ENCODE measurements at regions not wholly inside any gene's neighbourhood (a gene's known extent, or its start where the extent isn't known, plus 50 kb on each side); places are given as distances from the start of the nearest gene placed in this dataset.

DNA sequence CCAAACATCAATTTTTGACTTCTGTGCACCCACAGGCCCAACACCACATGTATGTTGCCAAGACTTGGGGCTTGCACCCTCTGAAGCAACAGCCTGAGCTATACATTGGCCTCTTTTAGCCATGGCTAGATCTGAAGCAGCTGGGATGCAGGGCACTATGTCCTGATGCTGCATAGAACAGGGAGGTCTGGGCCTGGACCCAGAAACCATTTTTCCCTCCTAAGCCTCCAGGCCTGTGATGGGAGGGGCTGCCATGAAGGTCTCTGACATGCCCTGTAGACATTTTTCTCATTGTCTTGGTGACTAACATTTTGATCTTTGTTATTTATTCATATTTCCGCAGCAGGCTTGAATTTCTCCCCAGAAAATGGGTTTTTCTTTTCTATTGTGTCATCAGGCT, 330.0 kb downstream of the PYDC2 start:
- H3K9me3 ChIP-seq (ENCODE audit: low read length), result no peaks in the 10 kb centered on the region
- CTCF ChIA-PET, result no interaction called here
- no peak overlapping the region for H3K27ac Mint-ChIP-seq
- peaks cover 0 to 32% (median 7%) of the 10 kb centered on the region in 5 donors for H3K9me3 Mint-ChIP-seq
- H3K4me3 ChIP-seq (ENCODE audit: low read length), result no peak overlapping the region
- POLR2A ChIA-PET, result no interaction called here
- H3K4me1 Mint-ChIP-seq, result no peaks in the 10 kb centered on the region
- no peaks in the 10 kb centered on the region for H3K27me3 Mint-ChIP-seq
- no peaks in the 10 kb centered on the region for H3K36me3 Mint-ChIP-seq
- no peaks in the 10 kb centered on the region for H3K36me3 ChIP-seq (ENCODE audit: insufficient read depth, low read length)
- H3K27me3 ChIP-seq (ENCODE audit: insufficient read depth, low read length, poor library complexity, severe bottlenecking), result no peaks in the 10 kb centered on the region
- H3K4me3 Mint-ChIP-seq, result no peak overlapping the region
- no peak for DNase-seq
- no peaks in the 10 kb centered on the region for H3K4me1 ChIP-seq (ENCODE audit: insufficient read depth, low read length)
- no peak overlapping the region for H3K27ac ChIP-seq (ENCODE audit: low read depth, low read length)

- no peaks in the 10 kb centered on the region for H3K36me3 ChIP-seq (ENCODE audit: insufficient read depth, low read length)
- Mint-ChIP-seq H3K27me3 (no peaks in the 10 kb centered on the region), H3K27ac (no peak overlapping the region), H3K4me3 (no peak overlapping the region), H3K4me1 (no peaks in the 10 kb centered on the region), H3K36me3 (no peaks in the 10 kb centered on the region), H3K9me3 (peaks cover 3 to 32% (median 11%) of the 10 kb centered on the region in 5 donors)
- CTCF ChIA-PET, result no interaction called here
- no peaks in the 10 kb centered on the region for H3K27me3 ChIP-seq (ENCODE audit: insufficient read depth, low read length, poor library complexity, severe bottlenecking)
- no peaks in the 10 kb centered on the region for H3K9me3 ChIP-seq (ENCODE audit: low read length)
- H3K27ac ChIP-seq (ENCODE audit: low read depth, low read length), result no peak overlapping the region
- no peak for DNase-seq
- no peaks in the 10 kb centered on the region for H3K4me1 ChIP-seq (ENCODE audit: insufficient read depth, low read length)
- POLR2A ChIA-PET, result no interaction called here
- H3K4me3 ChIP-seq (ENCODE audit: low read length), result no peak overlapping the region
Observed at GRCh38 chr3:191792580-191792979, 331.6 kb downstream of the PYDC2 start.

DNA sequence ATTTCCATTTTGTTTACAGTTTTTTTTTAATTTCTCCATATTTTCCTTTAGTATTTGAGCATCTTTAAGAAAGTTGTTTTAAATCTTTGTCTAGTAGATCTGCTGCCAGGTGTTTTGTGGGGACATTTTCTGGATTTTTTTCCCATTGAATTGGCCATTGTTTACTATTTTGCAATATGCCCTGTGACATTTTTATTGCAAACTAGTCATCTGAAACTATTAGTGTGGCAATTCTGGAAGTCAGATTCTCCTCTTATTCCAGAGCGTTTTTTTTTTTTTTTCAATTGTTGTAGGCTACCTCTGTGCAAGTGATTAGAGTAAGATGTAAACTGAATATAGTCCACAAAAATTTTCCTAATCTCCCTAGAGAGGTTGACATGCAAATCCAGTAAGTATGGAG, 334.2 kb downstream of the PYDC2 start:
- Histone ChIP-seq H3K9me3 (ENCODE audit: low read length) (no peaks in the 10 kb centered on the region), H3K4me3 (ENCODE audit: low read length) (no peak overlapping the region), H3K27me3 (ENCODE audit: insufficient read depth, low read length, poor library complexity, severe bottlenecking) (no peaks in the 10 kb centered on the region), H3K27ac (ENCODE audit: low read depth, low read length) (no peak overlapping the region), H3K4me1 (ENCODE audit: insufficient read depth, low read length) (no peaks in the 10 kb centered on the region), H3K36me3 (ENCODE audit: insufficient read depth, low read length) (no peaks in the 10 kb centered on the region)
- POLR2A ChIA-PET, result no interaction called here
- Mint-ChIP-seq H3K27me3 (no peaks in the 10 kb centered on the region), H3K36me3 (no peaks in the 10 kb centered on the region), H3K9me3 (peaks cover 3 to 27% (median 13%) of the 10 kb centered on the region in 5 donors), H3K4me1 (no peaks in the 10 kb centered on the region), H3K4me3 (no peak overlapping the region), H3K27ac (no peak overlapping the region)
- DNase-seq, result no peak
- CTCF ChIA-PET, result no interaction called here

- H3K27ac ChIP-seq (ENCODE audit: low read depth, low read length), result no peak overlapping the region
- POLR2A ChIA-PET, result no interaction called here
- no peaks in the 10 kb centered on the region for H3K9me3 ChIP-seq (ENCODE audit: low read length)
- no peaks in the 10 kb centered on the region for H3K36me3 ChIP-seq (ENCODE audit: insufficient read depth, low read length)
- Mint-ChIP-seq H3K4me1 (no peaks in the 10 kb centered on the region), H3K27me3 (no peaks in the 10 kb centered on the region), H3K9me3 (peaks cover 4 to 36% (median 14%) of the 10 kb centered on the region in 5 donors), H3K4me3 (no peak overlapping the region), H3K27ac (no peak overlapping the region), H3K36me3 (no peaks in the 10 kb centered on the region)
- no peak overlapping the region for H3K4me3 ChIP-seq (ENCODE audit: low read length)
- CTCF ChIA-PET, result no interaction called here
- DNase-seq, result no peak
- H3K4me1 ChIP-seq (ENCODE audit: insufficient read depth, low read length), result no peaks in the 10 kb centered on the region
- H3K27me3 ChIP-seq (ENCODE audit: insufficient read depth, low read length, poor library complexity, severe bottlenecking), result no peaks in the 10 kb centered on the region
Observed at GRCh38 chr3:191797271-191797670, 336.3 kb downstream of the PYDC2 start.

DNA sequence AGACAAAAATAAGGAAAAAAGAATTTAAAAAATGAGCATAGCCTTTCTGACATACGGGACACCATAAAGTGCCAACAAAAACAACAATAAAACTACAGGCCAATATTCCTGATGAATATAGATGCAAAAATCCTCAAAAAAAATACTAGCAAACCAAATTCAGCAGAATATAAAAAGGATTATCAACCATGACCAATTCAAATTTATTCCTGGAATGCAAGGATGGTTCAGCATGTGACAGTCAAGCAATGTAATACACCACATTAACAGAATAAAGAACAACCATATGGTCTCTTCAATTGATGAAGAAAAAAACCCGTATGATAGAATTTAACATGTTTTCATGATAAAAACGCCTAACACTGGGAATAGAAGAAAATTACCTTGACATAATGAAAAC, 341.7 kb downstream of the PYDC2 start:
- no peaks in the 10 kb centered on the region for H3K36me3 Mint-ChIP-seq
- DNase-seq, result no peak
- no peak overlapping the region for H3K4me3 Mint-ChIP-seq
- Histone ChIP-seq H3K27ac (ENCODE audit: low read depth, low read length) (no peak overlapping the region), H3K9me3 (ENCODE audit: low read length) (no peaks in the 10 kb centered on the region), H3K27me3 (ENCODE audit: insufficient read depth, low read length, poor library complexity, severe bottlenecking) (no peaks in the 10 kb centered on the region), H3K4me3 (ENCODE audit: low read length) (no peak overlapping the region), H3K36me3 (ENCODE audit: insufficient read depth, low read length) (no peaks in the 10 kb centered on the region), H3K4me1 (ENCODE audit: insufficient read depth, low read length) (no peaks in the 10 kb centered on the region)
- peaks cover 16 to 32% (median 23%) of the 10 kb centered on the region in 5 donors for H3K9me3 Mint-ChIP-seq
- no peak overlapping the region for H3K27ac Mint-ChIP-seq
- H3K4me1 Mint-ChIP-seq, result no peaks in the 10 kb centered on the region
- ChIA-PET CTCF (no interaction called here), POLR2A (no interaction called here)
- H3K27me3 Mint-ChIP-seq, result no peaks in the 10 kb centered on the region

GRCh38 chr3:191804935-191805334, 344.0 kb downstream of the PYDC2 start:
- peaks cover 21 to 39% (median 29%) of the 10 kb centered on the region in 5 donors for H3K9me3 Mint-ChIP-seq
- H3K4me1 Mint-ChIP-seq, result no peaks in the 10 kb centered on the region
- DNase-seq, result no peak
- no peaks in the 10 kb centered on the region for H3K27me3 Mint-ChIP-seq
- Histone ChIP-seq H3K27ac (ENCODE audit: low read depth, low read length) (no peak overlapping the region), H3K9me3 (ENCODE audit: low read length) (no peaks in the 10 kb centered on the region), H3K4me1 (ENCODE audit: insufficient read depth, low read length) (no peaks in the 10 kb centered on the region), H3K27me3 (ENCODE audit: insufficient read depth, low read length, poor library complexity, severe bottlenecking) (no peaks in the 10 kb centered on the region), H3K4me3 (ENCODE audit: low read length) (no peak overlapping the region), H3K36me3 (ENCODE audit: insufficient read depth, low read length) (no peaks in the 10 kb centered on the region)
- H3K4me3 Mint-ChIP-seq, result no peak overlapping the region
- CTCF ChIA-PET, result no interaction called here
- H3K27ac Mint-ChIP-seq, result no peak overlapping the region
- POLR2A ChIA-PET, result no interaction called here
- no peaks in the 10 kb centered on the region for H3K36me3 Mint-ChIP-seq

- Histone ChIP-seq H3K4me3 (ENCODE audit: low read length) (no peak overlapping the region), H3K27me3 (ENCODE audit: insufficient read depth, low read length, poor library complexity, severe bottlenecking) (no peaks in the 10 kb centered on the region), H3K36me3 (ENCODE audit: insufficient read depth, low read length) (no peaks in the 10 kb centered on the region), H3K9me3 (ENCODE audit: low read length) (no peaks in the 10 kb centered on the region), H3K27ac (ENCODE audit: low read depth, low read length) (no peak overlapping the region), H3K4me1 (ENCODE audit: insufficient read depth, low read length) (no peaks in the 10 kb centered on the region)
- no peaks in the 10 kb centered on the region for H3K4me1 Mint-ChIP-seq
- POLR2A ChIA-PET, result no interaction called here
- DNase-seq, result no peak
- no peak overlapping the region for H3K27ac Mint-ChIP-seq
- no peaks in the 10 kb centered on the region for H3K36me3 Mint-ChIP-seq
- peaks cover 21 to 42% (median 23%) of the 10 kb centered on the region in 5 donors for H3K9me3 Mint-ChIP-seq
- CTCF ChIA-PET, result no interaction called here
- no peaks in the 10 kb centered on the region for H3K27me3 Mint-ChIP-seq
- H3K4me3 Mint-ChIP-seq, result no peak overlapping the region
Observed at GRCh38 chr3:191808073-191808472, 347.1 kb downstream of the PYDC2 start.

DNA sequence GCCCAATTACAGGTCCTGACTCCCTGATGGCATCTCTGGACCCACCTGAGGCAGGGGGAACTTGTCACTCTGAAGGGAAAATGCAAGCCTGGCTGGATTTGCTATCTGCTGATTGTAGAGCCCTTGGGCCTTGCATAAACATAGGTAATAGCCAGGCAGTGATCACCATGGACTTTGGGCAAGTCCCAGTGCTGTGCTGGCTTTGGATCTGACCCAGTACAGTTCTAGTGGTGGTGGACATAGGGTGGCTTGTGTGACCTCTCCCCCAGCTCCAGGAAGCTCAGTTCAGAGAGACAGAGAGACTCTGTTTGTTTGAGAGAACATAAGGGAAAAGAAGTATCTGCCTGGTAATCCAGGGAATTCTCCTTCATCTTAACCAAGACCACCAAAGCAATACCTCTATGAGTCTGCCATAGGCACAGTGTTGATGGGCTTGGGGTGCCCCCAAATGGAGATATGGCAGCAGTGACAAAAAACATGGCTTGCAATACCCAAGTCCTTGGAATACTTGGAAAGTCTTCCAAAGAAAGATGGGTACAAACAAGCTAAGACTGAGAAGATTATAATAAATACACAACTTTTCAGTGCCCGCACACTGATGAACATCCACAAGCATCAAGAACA, 348.5 kb downstream of the PYDC2 start:
- Mint-ChIP-seq H3K4me3 (no peak overlapping the region), H3K27ac (no peak overlapping the region), H3K9me3 (peaks cover 19 to 40% (median 24%) of the 10 kb centered on the region in 5 donors), H3K36me3 (no peaks in the 10 kb centered on the region), H3K27me3 (no peaks in the 10 kb centered on the region), H3K4me1 (no peaks in the 10 kb centered on the region)
- Histone ChIP-seq H3K9me3 (ENCODE audit: low read length) (no peaks in the 10 kb centered on the region), H3K4me3 (ENCODE audit: low read length) (no peak overlapping the region), H3K4me1 (ENCODE audit: insufficient read depth, low read length) (no peaks in the 10 kb centered on the region), H3K36me3 (ENCODE audit: insufficient read depth, low read length) (no peaks in the 10 kb centered on the region), H3K27me3 (ENCODE audit: insufficient read depth, low read length, poor library complexity, severe bottlenecking) (no peaks in the 10 kb centered on the region), H3K27ac (ENCODE audit: low read depth, low read length) (no peak overlapping the region)
- POLR2A ChIA-PET, result no interaction called here
- DNase-seq, result no peak
- CTCF ChIA-PET, result no interaction called here

- DNase-seq, result no peak
- no peak overlapping the region for H3K27ac Mint-ChIP-seq
- H3K27me3 Mint-ChIP-seq, result no peaks in the 10 kb centered on the region
- no peak overlapping the region for H3K4me3 Mint-ChIP-seq
- H3K36me3 Mint-ChIP-seq, result no peaks in the 10 kb centered on the region
- no peaks in the 10 kb centered on the region for H3K4me1 Mint-ChIP-seq
- Histone ChIP-seq H3K27ac (ENCODE audit: low read depth, low read length) (no peak overlapping the region), H3K27me3 (ENCODE audit: insufficient read depth, low read length, poor library complexity, severe bottlenecking) (no peaks in the 10 kb centered on the region), H3K4me3 (ENCODE audit: low read length) (no peak overlapping the region), H3K36me3 (ENCODE audit: insufficient read depth, low read length) (no peaks in the 10 kb centered on the region), H3K9me3 (ENCODE audit: low read length) (no peaks in the 10 kb centered on the region), H3K4me1 (ENCODE audit: insufficient read depth, low read length) (no peaks in the 10 kb centered on the region)
- POLR2A ChIA-PET, result no interaction called here
- CTCF ChIA-PET, result no interaction called here
- H3K9me3 Mint-ChIP-seq, result peaks cover 8 to 36% (median 10%) of the 10 kb centered on the region in 5 donors
Observed at GRCh38 chr3:191813245-191813644, 352.3 kb downstream of the PYDC2 start.

Measured in CD8-positive, alpha-beta memory T cell (primary cell).